ENCODE measurements at regions not wholly inside any gene's neighbourhood (a gene's known extent, or its start where the extent isn't known, plus 50 kb on each side); places are given as distances from the start of the nearest gene placed in this dataset.

DNA sequence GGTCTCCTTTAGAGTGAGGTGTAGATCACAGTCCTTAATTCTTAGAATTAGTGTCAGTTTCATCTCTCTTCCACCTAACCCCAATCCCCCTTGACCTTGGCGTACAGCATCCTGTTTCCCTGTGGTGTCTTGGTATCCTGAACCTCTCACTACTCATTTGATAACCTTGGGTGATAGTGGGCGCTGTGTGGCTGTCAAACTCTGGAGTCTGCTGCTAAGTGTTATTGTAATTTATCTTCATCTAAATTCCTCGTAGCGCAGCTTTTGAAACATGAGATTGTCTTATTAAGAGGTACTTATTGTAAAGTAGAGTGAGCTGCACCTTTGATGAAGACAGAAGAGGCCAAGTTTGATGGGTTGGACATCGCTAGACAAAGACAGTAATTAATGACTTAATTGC, 222.6 kb upstream of the SPRED2 start:
- intact Hi-C loops (cut with micrococcal nuclease): no loop called here
- Histone ChIP-seq H2AFZ (ENCODE audit: insufficient read depth, low read depth, low read length, poor library complexity, severe bottlenecking) (no peak overlapping the region), H3K4me3 (replicated peaks in 1 of 3; ENCODE audit: low read depth in 2 of 3, low read length in 3 of 3) (no peak overlapping the region), H3K36me3 (replicated peaks in 1 of 2; ENCODE audit: control insufficient read depth in 1 of 2, insufficient read depth in 2 of 2, low read length in 2 of 2) (no peaks in the 10 kb centered on the region), H3K4me2 (replicated peaks; ENCODE audit: extremely low read depth, low read length, poor library complexity, severe bottlenecking) (no peak overlapping the region), H4K20me1 (ENCODE audit: insufficient read depth, low read length) (no peaks in the 10 kb centered on the region), H3K9ac (ENCODE audit: insufficient read depth, low read length, poor library complexity, severe bottlenecking) (no peak overlapping the region), H3K79me2 (ENCODE audit: insufficient read depth, low read length) (no peaks in the 10 kb centered on the region), H3K9me3 (replicated peaks in 1 of 2; ENCODE audit: control insufficient read depth in 1 of 2, insufficient read depth in 1 of 2, low read length in 2 of 2) (no peaks in the 10 kb centered on the region), H3K4me1 (ENCODE audit: control insufficient read depth in 1 of 2, insufficient read depth in 2 of 2, low read length in 2 of 2) (no peaks in the 10 kb centered on the region), H3K27me3 (ENCODE audit: control insufficient read depth in 2 of 2, insufficient read depth in 2 of 2, low read length in 2 of 2) (no peaks in the 10 kb centered on the region), H3K27ac (ENCODE audit: low read depth in 1 of 2, low read length in 2 of 2) (no peak overlapping the region)
- no peak overlapping the region for H3K27ac Mint-ChIP-seq
- no peaks in the 10 kb centered on the region for H3K36me3 Mint-ChIP-seq
- H3K4me1 Mint-ChIP-seq: no peaks in the 10 kb centered on the region
- WGBS (ENCODE audit: insufficient coverage): no CpG with 5 or more reads among the region's 5 CpGs
- TF ChIP-seq, protein P1, sequence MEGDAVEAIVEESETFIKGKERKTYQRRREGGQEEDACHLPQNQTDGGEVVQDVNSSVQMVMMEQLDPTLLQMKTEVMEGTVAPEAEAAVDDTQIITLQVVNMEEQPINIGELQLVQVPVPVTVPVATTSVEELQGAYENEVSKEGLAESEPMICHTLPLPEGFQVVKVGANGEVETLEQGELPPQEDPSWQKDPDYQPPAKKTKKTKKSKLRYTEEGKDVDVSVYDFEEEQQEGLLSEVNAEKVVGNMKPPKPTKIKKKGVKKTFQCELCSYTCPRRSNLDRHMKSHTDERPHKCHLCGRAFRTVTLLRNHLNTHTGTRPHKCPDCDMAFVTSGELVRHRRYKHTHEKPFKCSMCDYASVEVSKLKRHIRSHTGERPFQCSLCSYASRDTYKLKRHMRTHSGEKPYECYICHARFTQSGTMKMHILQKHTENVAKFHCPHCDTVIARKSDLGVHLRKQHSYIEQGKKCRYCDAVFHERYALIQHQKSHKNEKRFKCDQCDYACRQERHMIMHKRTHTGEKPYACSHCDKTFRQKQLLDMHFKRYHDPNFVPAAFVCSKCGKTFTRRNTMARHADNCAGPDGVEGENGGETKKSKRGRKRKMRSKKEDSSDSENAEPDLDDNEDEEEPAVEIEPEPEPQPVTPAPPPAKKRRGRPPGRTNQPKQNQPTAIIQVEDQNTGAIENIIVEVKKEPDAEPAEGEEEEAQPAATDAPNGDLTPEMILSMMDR (IDR thresholded peaks at IDR 0.05): no peak
- peaks cover 3 to 6% (median 3%) of the 10 kb centered on the region in 3 donors for H3K27me3 Mint-ChIP-seq (ENCODE audit: low read depth in 3 of 3)
- H3K4me3 Mint-ChIP-seq: no peak overlapping the region
- H3K9me3 Mint-ChIP-seq: peaks cover 0 to 1% (median 0%) of the 10 kb centered on the region in 7 donors
- no peak for DNase-seq

DNA sequence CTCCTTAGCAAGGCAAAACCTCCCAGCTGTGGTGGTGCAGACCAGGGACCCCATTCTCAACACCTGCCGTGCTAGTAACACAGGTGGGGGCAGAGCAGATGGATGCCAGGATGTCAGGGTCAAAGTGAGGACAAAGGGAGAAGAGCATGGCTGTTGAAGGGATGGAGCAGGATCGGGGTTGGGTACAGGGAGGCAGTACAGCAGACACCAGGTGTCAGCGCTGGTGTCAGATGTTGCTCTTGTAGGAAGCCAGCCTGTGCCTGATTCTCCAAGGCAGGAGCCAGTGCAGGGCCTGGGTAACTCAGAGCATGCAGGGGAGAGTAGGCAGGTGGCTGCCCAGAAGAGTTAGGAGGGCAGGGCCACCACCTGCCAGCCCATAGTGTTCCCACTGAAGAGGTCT, 222.1 kb upstream of the SPRED2 start:
- H4K20me1 ChIP-seq (ENCODE audit: insufficient read depth, low read length): no peaks in the 10 kb centered on the region
- no peaks in the 10 kb centered on the region for H3K36me3 ChIP-seq (replicated peaks in 1 of 2; ENCODE audit: control insufficient read depth in 1 of 2, insufficient read depth in 2 of 2, low read length in 2 of 2)
- H3K27me3 ChIP-seq (ENCODE audit: control insufficient read depth in 2 of 2, insufficient read depth in 2 of 2, low read length in 2 of 2): no peaks in the 10 kb centered on the region
- H3K4me3 ChIP-seq (replicated peaks in 1 of 3; ENCODE audit: low read depth in 2 of 3, low read length in 3 of 3): no peak overlapping the region
- H2AFZ ChIP-seq (ENCODE audit: insufficient read depth, low read depth, low read length, poor library complexity, severe bottlenecking): no peak overlapping the region
- Mint-ChIP-seq H3K27ac (peak overlapping the region in 1 of 7 donors; percentile 45), H3K36me3 (no peaks in the 10 kb centered on the region), H3K27me3 (ENCODE audit: low read depth in 3 of 3) (peaks cover 0 to 6% (median 3%) of the 10 kb centered on the region in 3 donors), H3K4me3 (no peak overlapping the region), H3K9me3 (peaks cover 0 to 1% (median 0%) of the 10 kb centered on the region in 7 donors), H3K4me1 (no peaks in the 10 kb centered on the region)
- DNase-seq: no peak
- 93% methylated on average over 3 of the region's 3 CpGs for WGBS (ENCODE audit: insufficient coverage)
- H3K79me2 ChIP-seq (ENCODE audit: insufficient read depth, low read length): no peaks in the 10 kb centered on the region
- TF ChIP-seq, protein P1 (IDR thresholded peaks at IDR 0.05): no peak
- no peak overlapping the region for H3K27ac ChIP-seq (ENCODE audit: low read depth in 1 of 2, low read length in 2 of 2)
- no peaks in the 10 kb centered on the region for H3K9me3 ChIP-seq (replicated peaks in 1 of 2; ENCODE audit: control insufficient read depth in 1 of 2, insufficient read depth in 1 of 2, low read length in 2 of 2)
- intact Hi-C loops (cut with micrococcal nuclease): no loop called here
- no peaks in the 10 kb centered on the region for H3K4me1 ChIP-seq (ENCODE audit: control insufficient read depth in 1 of 2, insufficient read depth in 2 of 2, low read length in 2 of 2)
- H3K9ac ChIP-seq (ENCODE audit: insufficient read depth, low read length, poor library complexity, severe bottlenecking): no peak overlapping the region
- H3K4me2 ChIP-seq (replicated peaks; ENCODE audit: extremely low read depth, low read length, poor library complexity, severe bottlenecking): no peak overlapping the region

Measured in CD14-positive monocyte (primary cell).